Right atrium auricular region (tissue), 2 donors: ENCODE measurements at regions not wholly inside any gene's neighbourhood (a gene's known extent, or its start where the extent isn't known, plus 50 kb on each side); places are given as distances from the start of the nearest gene placed in this dataset.

Experiments used
- DNase-seq: peaks from one replicate; pipeline ENCODE4 v3.0.0-alpha.2; 2019; ENCODE audit warnings: low spot score
- H3K27ac ChIP-seq, 2 donors: fragments of 200-600 bp; sonication (generic); 1 replicate in 1 of 2; 2 replicates in 1 of 2; pipeline ENCODE4 v1.5.1; 2016 to 2019
- H3K27me3 ChIP-seq, 2 donors: fragments of 200-600 bp; sonication (generic); one replicate each; pipeline versions ENCODE4 v1.5.1 to v1.6.0; 2017 to 2019
- H3K36me3 ChIP-seq: fragments of 200-600 bp; sonication (generic); one replicate; pipeline ENCODE4 v1.5.1; 2016
- H3K4me1 ChIP-seq, 2 donors: fragments of 200-600 bp; sonication (generic); one replicate each; pipeline versions ENCODE4 v1.5.1 to v1.6.0; 2017 to 2019
- H3K4me3 ChIP-seq, 2 donors: fragments of 200-600 bp; sonication (generic); 1 replicate in 1 of 2; 2 replicates in 1 of 2; pipeline ENCODE4 v1.5.1; 2017 to 2019; ENCODE audit warnings: mild to moderate bottlenecking in 1 of 2, moderate library complexity in 1 of 2
- H3K9me3 ChIP-seq, 2 donors: fragments of 200-600 bp; sonication (generic); one replicate each; pipeline ENCODE4 v1.5.1; 2019
- CTCF ChIP-seq, 2 donors: fragments of 200-600 bp; sonication (generic); IDR thresholded peaks; one replicate each; pipeline ENCODE4 v1.5.1; 2019; ENCODE audit warnings: antibody characterized with exemption in 2 of 2

GRCh38 chr2:185384822-185385560 is 353.6 kb upstream of the FSIP2 start:
- no peak for DNase-seq
- no peaks in the 10 kb centered on the region for H3K27me3 ChIP-seq
- H3K4me1 ChIP-seq, result no peaks in the 10 kb centered on the region
- no peak for TF ChIP-seq CTCF (IDR thresholded peaks at IDR 0.05)
- no peaks in the 10 kb centered on the region for H3K36me3 ChIP-seq
- H3K27ac ChIP-seq, result no peak overlapping the region
- H3K4me3 ChIP-seq, result no peak overlapping the region
- no peaks in the 10 kb centered on the region for H3K9me3 ChIP-seq

- DNase-seq, result no peak
- H3K36me3 ChIP-seq, result no peaks in the 10 kb centered on the region
- H3K4me3 ChIP-seq, result no peak overlapping the region
- no peaks in the 10 kb centered on the region for H3K27me3 ChIP-seq
- no peak overlapping the region for H3K27ac ChIP-seq
- no peaks in the 10 kb centered on the region for H3K4me1 ChIP-seq
- no peaks in the 10 kb centered on the region for H3K9me3 ChIP-seq
- TF ChIP-seq CTCF (IDR thresholded peaks at IDR 0.05), result no peak
These were observed 350.4 kb upstream of the FSIP2 start for GRCh38 chr2:185388226-185388625.

- no peak for DNase-seq
- Histone ChIP-seq H3K36me3 (no peaks in the 10 kb centered on the region), H3K27me3 (no peaks in the 10 kb centered on the region)
These were observed 347.1 kb upstream of the FSIP2 start for GRCh38 chr2:185391543-185391942.

GRCh38 chr2:185393091-185393490 is 345.5 kb upstream of the FSIP2 start:
- no peak overlapping the region for H3K27ac ChIP-seq
- no peak for TF ChIP-seq CTCF (IDR thresholded peaks at IDR 0.05)

More at GRCh38 chr2:185391543-185391942, 347.1 kb upstream of the FSIP2 start:
- Histone ChIP-seq H3K4me1 (no peaks in the 10 kb centered on the region), H3K27ac (no peak overlapping the region), H3K4me3 (no peak overlapping the region), H3K9me3 (no peaks in the 10 kb centered on the region)
- TF ChIP-seq CTCF (IDR thresholded peaks at IDR 0.05), result no peak

GRCh38 chr2:185402474-185402873 is 336.1 kb upstream of the FSIP2 start:
- Histone ChIP-seq H3K4me1 (no peaks in the 10 kb centered on the region), H3K4me3 (no peak overlapping the region), H3K36me3 (no peaks in the 10 kb centered on the region), H3K27me3 (no peaks in the 10 kb centered on the region), H3K9me3 (no peaks in the 10 kb centered on the region), H3K27ac (no peak overlapping the region)
- DNase-seq, result no peak
- TF ChIP-seq CTCF (IDR thresholded peaks at IDR 0.05), result no peak

More at GRCh38 chr2:185393091-185393490, 345.5 kb upstream of the FSIP2 start:
- H3K9me3 ChIP-seq, result no peaks in the 10 kb centered on the region
- no peak overlapping the region for H3K4me3 ChIP-seq
- no peaks in the 10 kb centered on the region for H3K4me1 ChIP-seq
- H3K27me3 ChIP-seq, result no peaks in the 10 kb centered on the region
- DNase-seq, result no peak
- no peaks in the 10 kb centered on the region for H3K36me3 ChIP-seq

GRCh38 chr2:185404578-185404977 is 334.0 kb upstream of the FSIP2 start:
- TF ChIP-seq CTCF (IDR thresholded peaks at IDR 0.05), result no peak
- Histone ChIP-seq H3K9me3 (no peaks in the 10 kb centered on the region), H3K36me3 (no peaks in the 10 kb centered on the region), H3K4me1 (no peaks in the 10 kb centered on the region), H3K27me3 (no peaks in the 10 kb centered on the region), H3K4me3 (no peak overlapping the region), H3K27ac (no peak overlapping the region)
- no peak for DNase-seq
